ENCODE measurements at regions not wholly inside any gene's neighbourhood (a gene's known extent, or its start where the extent isn't known, plus 50 kb on each side); places are given as distances from the start of the nearest gene placed in this dataset.

DNA sequence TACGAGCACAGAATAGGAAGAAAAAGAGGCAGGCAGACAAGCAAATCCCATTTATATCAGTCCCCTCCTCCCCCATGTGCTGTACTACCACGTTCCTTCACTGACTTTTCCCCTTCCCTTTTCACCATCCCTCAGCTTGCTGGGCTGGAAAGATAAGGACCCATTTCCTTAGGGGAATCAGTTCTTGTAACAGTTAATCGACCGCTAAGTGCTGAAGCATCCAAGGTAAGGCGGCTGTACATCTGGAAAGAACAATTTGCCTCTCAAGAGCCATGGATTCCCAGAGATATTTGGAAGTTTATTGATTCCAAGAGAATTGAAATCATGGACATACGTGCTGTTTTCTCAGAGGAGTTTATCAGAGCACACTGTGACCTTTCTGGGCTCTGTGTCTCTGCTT lies 1688.0 kb downstream of the STIM2 start:
- Histone ChIP-seq H3K27ac (no peak overlapping the region), H3K4me3 (no peak overlapping the region), H3K4me1 (no peaks in the 10 kb centered on the region), H3K9me3 (no peaks in the 10 kb centered on the region), H3K36me3 (replicated peaks in 1 of 2; ENCODE audit: insufficient read depth in 1 of 2, low read depth in 2 of 2) (no peaks in the 10 kb centered on the region), H3K27me3 (no peaks in the 10 kb centered on the region)
- no peak for TF ChIP-seq POLR2A (IDR thresholded peaks at IDR 0.05)
- TF ChIP-seq, protein P1, sequence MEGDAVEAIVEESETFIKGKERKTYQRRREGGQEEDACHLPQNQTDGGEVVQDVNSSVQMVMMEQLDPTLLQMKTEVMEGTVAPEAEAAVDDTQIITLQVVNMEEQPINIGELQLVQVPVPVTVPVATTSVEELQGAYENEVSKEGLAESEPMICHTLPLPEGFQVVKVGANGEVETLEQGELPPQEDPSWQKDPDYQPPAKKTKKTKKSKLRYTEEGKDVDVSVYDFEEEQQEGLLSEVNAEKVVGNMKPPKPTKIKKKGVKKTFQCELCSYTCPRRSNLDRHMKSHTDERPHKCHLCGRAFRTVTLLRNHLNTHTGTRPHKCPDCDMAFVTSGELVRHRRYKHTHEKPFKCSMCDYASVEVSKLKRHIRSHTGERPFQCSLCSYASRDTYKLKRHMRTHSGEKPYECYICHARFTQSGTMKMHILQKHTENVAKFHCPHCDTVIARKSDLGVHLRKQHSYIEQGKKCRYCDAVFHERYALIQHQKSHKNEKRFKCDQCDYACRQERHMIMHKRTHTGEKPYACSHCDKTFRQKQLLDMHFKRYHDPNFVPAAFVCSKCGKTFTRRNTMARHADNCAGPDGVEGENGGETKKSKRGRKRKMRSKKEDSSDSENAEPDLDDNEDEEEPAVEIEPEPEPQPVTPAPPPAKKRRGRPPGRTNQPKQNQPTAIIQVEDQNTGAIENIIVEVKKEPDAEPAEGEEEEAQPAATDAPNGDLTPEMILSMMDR (IDR thresholded peaks at IDR 0.05), result no peak
- ATAC-seq (no peak), DNase-seq (no peak)
- WGBS, 2 donors, result 35 to 38% methylated on average over 6 of the region's 6 CpGs
- intact Hi-C loops (cut with DNase I), result no loop called here

GRCh38 chr4:28555866-28556265 lies 1695.2 kb downstream of the STIM2 start:
- Histone ChIP-seq H3K36me3 (replicated peaks in 1 of 2; ENCODE audit: insufficient read depth in 1 of 2, low read depth in 2 of 2) (no peaks in the 10 kb centered on the region), H3K27ac (no peak overlapping the region), H3K4me1 (no peaks in the 10 kb centered on the region), H3K27me3 (no peaks in the 10 kb centered on the region), H3K9me3 (no peaks in the 10 kb centered on the region), H3K4me3 (no peak overlapping the region)
- intact Hi-C loops (cut with DNase I), result no loop called here
- ATAC-seq (no peak), DNase-seq (no peak)
- TF ChIP-seq, protein P1 (IDR thresholded peaks at IDR 0.05), result no peak
- TF ChIP-seq POLR2A (IDR thresholded peaks at IDR 0.05), result no peak
- WGBS, 2 donors, result 45 to 47% methylated on average over 2 of the region's 2 CpGs

DNA sequence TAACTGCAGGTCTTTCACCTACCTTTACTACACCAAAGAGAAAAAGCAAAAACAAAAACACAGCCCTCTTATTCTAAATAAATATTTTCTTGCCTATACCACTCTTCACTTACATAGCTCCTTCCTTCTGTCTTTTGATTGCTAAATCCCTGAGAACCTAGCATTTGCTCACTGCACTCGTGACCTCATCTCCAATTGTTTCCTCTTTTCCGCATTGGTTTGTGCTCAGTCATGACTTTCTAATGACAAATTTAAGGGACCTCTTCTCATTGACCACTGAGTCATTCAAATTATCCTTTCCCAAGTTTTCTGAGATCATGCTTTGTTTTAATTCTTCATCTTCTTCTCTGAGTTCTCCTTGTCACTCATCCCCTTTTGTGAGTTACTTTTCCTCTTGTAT lies 1697.1 kb downstream of the STIM2 start:
- Histone ChIP-seq H3K36me3 (replicated peaks in 1 of 2; ENCODE audit: insufficient read depth in 1 of 2, low read depth in 2 of 2) (no peaks in the 10 kb centered on the region), H3K9me3 (no peaks in the 10 kb centered on the region), H3K4me3 (no peak overlapping the region), H3K27me3 (no peaks in the 10 kb centered on the region), H3K4me1 (no peaks in the 10 kb centered on the region), H3K27ac (no peak overlapping the region)
- DNase-seq, result no peak
- no peak for ATAC-seq
- intact Hi-C loops (cut with DNase I), result no loop called here
- WGBS, 2 donors, result 40 to 46% methylated on average over 2 of the region's 2 CpGs
- TF ChIP-seq, protein P1 (IDR thresholded peaks at IDR 0.05), result no peak
- no peak for TF ChIP-seq POLR2A (IDR thresholded peaks at IDR 0.05)

- Histone ChIP-seq H3K9me3 (no peaks in the 10 kb centered on the region), H3K27ac (no peak overlapping the region), H3K4me1 (no peaks in the 10 kb centered on the region), H3K4me3 (no peak overlapping the region), H3K36me3 (replicated peaks in 1 of 2; ENCODE audit: insufficient read depth in 1 of 2, low read depth in 2 of 2) (no peaks in the 10 kb centered on the region), H3K27me3 (no peaks in the 10 kb centered on the region)
- ATAC-seq, result no peak
- intact Hi-C loops (cut with DNase I), result no loop called here
- no peak for DNase-seq
- WGBS, 2 donors, result 66 to 68% methylated on average over 2 of the region's 2 CpGs
- TF ChIP-seq, protein P1 (IDR thresholded peaks at IDR 0.05), result no peak
- TF ChIP-seq POLR2A (IDR thresholded peaks at IDR 0.05), result no peak
These were observed 1698.3 kb downstream of the STIM2 start for GRCh38 chr4:28558895-28559294.

- H3K36me3 ChIP-seq (replicated peaks in 1 of 2; ENCODE audit: insufficient read depth in 1 of 2, low read depth in 2 of 2), result no peaks in the 10 kb centered on the region
- no peaks in the 10 kb centered on the region for H3K9me3 ChIP-seq
- DNase-seq, result no peak
- no peak overlapping the region for H3K27ac ChIP-seq
- 44 to 56% methylated on average over 1 of the region's 4 CpGs for WGBS, 2 donors
- H3K4me3 ChIP-seq, result no peak overlapping the region
- intact Hi-C loops (cut with DNase I), result no loop called here
- H3K4me1 ChIP-seq, result no peaks in the 10 kb centered on the region
- no peak for ATAC-seq
- no peak for TF ChIP-seq POLR2A (IDR thresholded peaks at IDR 0.05)
- TF ChIP-seq, protein P1 (IDR thresholded peaks at IDR 0.05), result no peak
- H3K27me3 ChIP-seq, result no peaks in the 10 kb centered on the region
These were observed 1702.3 kb downstream of the STIM2 start for GRCh38 chr4:28562913-28563312.

Measured in body of pancreas (tissue), 4 donors.